ENCODE measurements at regions not wholly inside any gene's neighbourhood (a gene's known extent, or its start where the extent isn't known, plus 50 kb on each side); places are given as distances from the start of the nearest gene placed in this dataset.
"Not testable (repeated sequence)": the region's sequence is repeated elsewhere in the genome, so short reads cannot be mapped to it uniquely, and the experiment has no call there.

- no TSS peak for BruUV-seq (replicated peaks)
These were observed 1094.9 kb upstream of the SLIT2 start for GRCh38 chr4:19156786-19157185.

GRCh38 chr4:19155568-19155967, 1096.1 kb upstream of the SLIT2 start:
- intact Hi-C loops (cut with micrococcal nuclease; ENCODE audit: unreplicated experiment), result no loop called here
- TF ChIP-seq, protein P1, sequence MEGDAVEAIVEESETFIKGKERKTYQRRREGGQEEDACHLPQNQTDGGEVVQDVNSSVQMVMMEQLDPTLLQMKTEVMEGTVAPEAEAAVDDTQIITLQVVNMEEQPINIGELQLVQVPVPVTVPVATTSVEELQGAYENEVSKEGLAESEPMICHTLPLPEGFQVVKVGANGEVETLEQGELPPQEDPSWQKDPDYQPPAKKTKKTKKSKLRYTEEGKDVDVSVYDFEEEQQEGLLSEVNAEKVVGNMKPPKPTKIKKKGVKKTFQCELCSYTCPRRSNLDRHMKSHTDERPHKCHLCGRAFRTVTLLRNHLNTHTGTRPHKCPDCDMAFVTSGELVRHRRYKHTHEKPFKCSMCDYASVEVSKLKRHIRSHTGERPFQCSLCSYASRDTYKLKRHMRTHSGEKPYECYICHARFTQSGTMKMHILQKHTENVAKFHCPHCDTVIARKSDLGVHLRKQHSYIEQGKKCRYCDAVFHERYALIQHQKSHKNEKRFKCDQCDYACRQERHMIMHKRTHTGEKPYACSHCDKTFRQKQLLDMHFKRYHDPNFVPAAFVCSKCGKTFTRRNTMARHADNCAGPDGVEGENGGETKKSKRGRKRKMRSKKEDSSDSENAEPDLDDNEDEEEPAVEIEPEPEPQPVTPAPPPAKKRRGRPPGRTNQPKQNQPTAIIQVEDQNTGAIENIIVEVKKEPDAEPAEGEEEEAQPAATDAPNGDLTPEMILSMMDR (conservative IDR thresholded peaks at IDR 0.05; ENCODE audit: low read depth, low read length), result no peak
- no peak for TF ChIP-seq EZH2 (IDR thresholded peaks at IDR 0.05; ENCODE audit: borderline replicate concordance, low read depth, low read length, poor library complexity, severe bottlenecking)
- H3K27ac ChIP-seq (ENCODE audit: low read depth, low read length, poor library complexity, severe bottlenecking), result no peak overlapping the region
- H3K9me3 ChIP-seq (ENCODE audit: low read depth, low read length, poor library complexity, severe bottlenecking), result peaks cover 7% of the 10 kb centered on the region
- no peaks in the 10 kb centered on the region for H3K4me1 ChIP-seq (ENCODE audit: insufficient read depth, low read length, poor library complexity, severe bottlenecking)
- ChIA-PET CTCF (no interaction called here), POLR2A (ENCODE audit: low non-redundant PET) (no interaction called here)
- no peak for DNase-seq (ENCODE audit: low spot score)
- no peak overlapping the region for H3K4me3 ChIP-seq (ENCODE audit: low read depth, low read length, poor library complexity, severe bottlenecking)
- H3K36me3 ChIP-seq (ENCODE audit: insufficient read depth, low read length, poor library complexity, severe bottlenecking), result no peaks in the 10 kb centered on the region
- H3K27me3 ChIP-seq (replicated peaks; ENCODE audit: insufficient read depth, low read depth, low read length, poor library complexity), result no peaks in the 10 kb centered on the region
- BruUV-seq (replicated peaks), result no TSS peak

More at GRCh38 chr4:19156786-19157185, 1094.9 kb upstream of the SLIT2 start:
- Histone ChIP-seq H3K36me3 (ENCODE audit: insufficient read depth, low read length, poor library complexity, severe bottlenecking) (no peaks in the 10 kb centered on the region), H3K4me3 (ENCODE audit: low read depth, low read length, poor library complexity, severe bottlenecking) (no peak overlapping the region), H3K9me3 (ENCODE audit: low read depth, low read length, poor library complexity, severe bottlenecking) (peaks cover 7% of the 10 kb centered on the region), H3K4me1 (ENCODE audit: insufficient read depth, low read length, poor library complexity, severe bottlenecking) (no peaks in the 10 kb centered on the region), H3K27me3 (replicated peaks; ENCODE audit: insufficient read depth, low read depth, low read length, poor library complexity) (no peaks in the 10 kb centered on the region), H3K27ac (ENCODE audit: low read depth, low read length, poor library complexity, severe bottlenecking) (no peak overlapping the region)
- POLR2A ChIA-PET (ENCODE audit: low non-redundant PET), result no interaction called here
- CTCF ChIA-PET, result no interaction called here
- TF ChIP-seq, protein P1 (conservative IDR thresholded peaks at IDR 0.05; ENCODE audit: low read depth, low read length), result no peak
- no peak for TF ChIP-seq EZH2 (IDR thresholded peaks at IDR 0.05; ENCODE audit: borderline replicate concordance, low read depth, low read length, poor library complexity, severe bottlenecking)
- no peak for DNase-seq (ENCODE audit: low spot score)
- intact Hi-C loops (cut with micrococcal nuclease; ENCODE audit: unreplicated experiment), result no loop called here

DNA sequence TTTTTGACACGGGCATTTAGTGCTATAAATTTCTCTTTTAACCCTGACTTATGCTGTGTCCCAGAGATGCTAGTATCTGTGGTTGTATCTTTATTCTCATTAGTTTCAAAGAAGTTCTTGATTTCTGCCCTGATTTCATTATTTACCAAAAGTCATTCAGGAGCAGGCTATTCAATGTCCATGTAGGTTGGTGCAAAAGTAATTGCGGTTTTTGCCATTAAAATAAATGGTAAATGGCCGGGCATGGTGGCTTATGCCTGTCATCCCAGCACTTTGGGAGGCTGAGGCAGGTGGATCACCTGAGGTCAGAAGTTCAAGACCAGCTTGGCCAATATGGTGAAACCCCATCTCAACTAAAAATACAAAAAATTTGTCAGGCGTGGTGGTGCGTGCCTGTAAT, 1097.4 kb upstream of the SLIT2 start:
- H3K36me3 ChIP-seq (ENCODE audit: insufficient read depth, low read length, poor library complexity, severe bottlenecking); POLR2A ChIA-PET (ENCODE audit: low non-redundant PET); H3K27me3 ChIP-seq (replicated peaks; ENCODE audit: insufficient read depth, low read depth, low read length, poor library complexity); intact Hi-C loops (cut with micrococcal nuclease; ENCODE audit: unreplicated experiment); H3K4me1 ChIP-seq (ENCODE audit: insufficient read depth, low read length, poor library complexity, severe bottlenecking); DNase-seq (ENCODE audit: low spot score); H3K9me3 ChIP-seq (ENCODE audit: low read depth, low read length, poor library complexity, severe bottlenecking); CTCF ChIA-PET; H3K27ac ChIP-seq (ENCODE audit: low read depth, low read length, poor library complexity, severe bottlenecking); H3K4me3 ChIP-seq (ENCODE audit: low read depth, low read length, poor library complexity, severe bottlenecking); BruUV-seq (replicated peaks): not testable (repeated sequence)

GRCh38 chr4:19152264-19152663, 1099.4 kb upstream of the SLIT2 start:
- Histone ChIP-seq H3K27me3 (replicated peaks; ENCODE audit: insufficient read depth, low read depth, low read length, poor library complexity) (no peaks in the 10 kb centered on the region), H3K36me3 (ENCODE audit: insufficient read depth, low read length, poor library complexity, severe bottlenecking) (no peaks in the 10 kb centered on the region), H3K4me3 (ENCODE audit: low read depth, low read length, poor library complexity, severe bottlenecking) (no peak overlapping the region), H3K4me1 (ENCODE audit: insufficient read depth, low read length, poor library complexity, severe bottlenecking) (no peaks in the 10 kb centered on the region), H3K27ac (ENCODE audit: low read depth, low read length, poor library complexity, severe bottlenecking) (no peak overlapping the region), H3K9me3 (ENCODE audit: low read depth, low read length, poor library complexity, severe bottlenecking) (peaks cover 7% of the 10 kb centered on the region)
- TF ChIP-seq, protein P1 (conservative IDR thresholded peaks at IDR 0.05; ENCODE audit: low read depth, low read length), result no peak
- no peak for TF ChIP-seq EZH2 (IDR thresholded peaks at IDR 0.05; ENCODE audit: borderline replicate concordance, low read depth, low read length, poor library complexity, severe bottlenecking)
- ChIA-PET POLR2A (ENCODE audit: low non-redundant PET) (no interaction called here), CTCF (no interaction called here)
- no TSS peak for BruUV-seq (replicated peaks)
- intact Hi-C loops (cut with micrococcal nuclease; ENCODE audit: unreplicated experiment), result no loop called here
- no peak for DNase-seq (ENCODE audit: low spot score)
